Hepatocyte (in vitro differentiated cells): ENCODE measurements at regions not wholly inside any gene's neighbourhood (a gene's known extent, or its start where the extent isn't known, plus 50 kb on each side); places are given as distances from the start of the nearest gene placed in this dataset.

ENCODE experiments used
- DNase-seq: peaks from one replicate; pipeline ENCODE4 v3.0.0-alpha.2; 2016; ENCODE audit warnings: low spot score
- H2AFZ ChIP-seq: fragments of 200-600 bp; sonication (generic); 2 replicates; pipeline ENCODE4 v1.6.0; 2016; ENCODE audit warnings: antibody characterized with exemption, mild to moderate bottlenecking
- H3K27ac ChIP-seq: fragments of 200-600 bp; sonication (generic); 2 replicates; pipeline ENCODE4 v1.5.1; 2016; ENCODE audit warnings: mild to moderate bottlenecking
- H3K27me3 ChIP-seq: fragments of 200-600 bp; sonication (generic); 2 replicates; pipeline ENCODE4 v1.6.1; 2016
- H3K36me3 ChIP-seq: fragments of 200-600 bp; sonication (generic); replicated peaks from 2 replicates; pipeline ENCODE4 v1.5.1; 2016; ENCODE audit warnings: low read depth; ENCODE audit not compliant: insufficient read depth
- H3K4me1 ChIP-seq: fragments of 200-600 bp; sonication (generic); 2 replicates; pipeline ENCODE4 v1.5.1; 2016; ENCODE audit warnings: mild to moderate bottlenecking, moderate library complexity; ENCODE audit not compliant: insufficient read depth
- H3K4me2 ChIP-seq: fragments of 200-600 bp; sonication (generic); 2 replicates; pipeline ENCODE4 v1.6.0; 2016
- H3K4me3 ChIP-seq: fragments of 200-600 bp; sonication (generic); 2 replicates; pipeline ENCODE4 v1.5.1; 2016; ENCODE audit warnings: mild to moderate bottlenecking
- H3K79me2 ChIP-seq: fragments of 200-600 bp; sonication (generic); 2 replicates; pipeline ENCODE4 v1.6.0; 2017; ENCODE audit warnings: mild to moderate bottlenecking
- H3K9me2 ChIP-seq: fragments of 200-600 bp; sonication (generic); replicated peaks from 2 replicates; pipeline ENCODE4 v1.6.0; 2017; ENCODE audit warnings: mild to moderate bottlenecking; ENCODE audit not compliant: insufficient read depth
- H3K9me3 ChIP-seq: fragments of 200-600 bp; sonication (generic); 2 replicates; pipeline ENCODE4 v1.5.1; 2016; ENCODE audit warnings: low read depth, mild to moderate bottlenecking
- H4K20me1 ChIP-seq: fragments of 200-600 bp; sonication (generic); 2 replicates; pipeline ENCODE4 v1.6.0; 2016; ENCODE audit warnings: mild to moderate bottlenecking; ENCODE audit not compliant: insufficient read depth, poor library complexity, severe bottlenecking
- EZH2 ChIP-seq: fragments of 200-600 bp; sonication (generic); IDR thresholded peaks from 2 replicates; pipeline ENCODE4 v1.6.1; 2016; ENCODE audit warnings: antibody characterized with exemption, mild to moderate bottlenecking, borderline replicate concordance
- EZH2phosphoT487 ChIP-seq: fragments of 200-600 bp; sonication (generic); IDR thresholded peaks from one replicate; pipeline ENCODE4 v1.6.1; 2018; ENCODE audit warnings: antibody characterized with exemption, mild to moderate bottlenecking, low read depth, moderate library complexity; ENCODE audit not compliant: unreplicated experiment, severe bottlenecking
- WGBS: methylation state at CpG from one replicate; pipeline ENCODE4 v1.1.6; 2016; ENCODE audit warnings: low lambda C conversion rate; ENCODE audit errors: missing lambda C conversion rate; 5-methylcytosine and 5-hydroxymethylcytosine counted together
- TF ChIP-seq, protein P1 (sequence below): fragments of 200-600 bp; sonication (generic); IDR thresholded peaks from 2 replicates; pipeline ENCODE4 v1.5.1; 2016; ENCODE audit warnings: antibody characterized with exemption, mild to moderate bottlenecking; ENCODE audit not compliant: poor library complexity

DNA sequence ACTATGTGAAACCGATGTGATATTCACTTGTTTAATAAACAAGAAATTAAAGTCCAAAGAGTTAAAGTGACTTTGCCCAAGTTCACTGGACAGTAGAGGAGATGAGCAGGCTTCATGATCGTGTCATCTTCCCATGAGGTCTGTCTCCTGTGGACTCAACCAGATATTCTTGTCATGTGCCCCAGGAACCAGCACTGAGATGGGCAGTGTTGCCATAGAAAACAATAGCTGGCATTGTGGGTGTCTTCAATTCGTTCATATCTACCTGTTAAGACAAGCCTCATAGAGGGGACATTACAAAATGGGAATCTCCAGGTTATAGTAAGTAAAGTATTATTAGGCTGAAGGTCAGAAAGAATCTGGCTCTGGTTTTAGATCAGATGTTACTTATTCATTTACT lies 184.8 kb upstream of the BCL6 start:
- Histone ChIP-seq H3K27me3 (no peaks in the 10 kb centered on the region), H3K79me2 (no peaks in the 10 kb centered on the region), H3K36me3 (no peaks in the 10 kb centered on the region), H3K4me1 (no peaks in the 10 kb centered on the region), H3K9me2 (no peaks in the 10 kb centered on the region), H4K20me1 (no peaks in the 10 kb centered on the region), H3K4me3 (no peak overlapping the region), H3K27ac (no peak overlapping the region), H2AFZ (no peak overlapping the region), H3K4me2 (no peak overlapping the region), H3K9me3 (no peaks in the 10 kb centered on the region)
- no peak for DNase-seq
- no peak for TF ChIP-seq EZH2phosphoT487
- no peak for TF ChIP-seq EZH2
- TF ChIP-seq, protein P1, sequence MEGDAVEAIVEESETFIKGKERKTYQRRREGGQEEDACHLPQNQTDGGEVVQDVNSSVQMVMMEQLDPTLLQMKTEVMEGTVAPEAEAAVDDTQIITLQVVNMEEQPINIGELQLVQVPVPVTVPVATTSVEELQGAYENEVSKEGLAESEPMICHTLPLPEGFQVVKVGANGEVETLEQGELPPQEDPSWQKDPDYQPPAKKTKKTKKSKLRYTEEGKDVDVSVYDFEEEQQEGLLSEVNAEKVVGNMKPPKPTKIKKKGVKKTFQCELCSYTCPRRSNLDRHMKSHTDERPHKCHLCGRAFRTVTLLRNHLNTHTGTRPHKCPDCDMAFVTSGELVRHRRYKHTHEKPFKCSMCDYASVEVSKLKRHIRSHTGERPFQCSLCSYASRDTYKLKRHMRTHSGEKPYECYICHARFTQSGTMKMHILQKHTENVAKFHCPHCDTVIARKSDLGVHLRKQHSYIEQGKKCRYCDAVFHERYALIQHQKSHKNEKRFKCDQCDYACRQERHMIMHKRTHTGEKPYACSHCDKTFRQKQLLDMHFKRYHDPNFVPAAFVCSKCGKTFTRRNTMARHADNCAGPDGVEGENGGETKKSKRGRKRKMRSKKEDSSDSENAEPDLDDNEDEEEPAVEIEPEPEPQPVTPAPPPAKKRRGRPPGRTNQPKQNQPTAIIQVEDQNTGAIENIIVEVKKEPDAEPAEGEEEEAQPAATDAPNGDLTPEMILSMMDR: no peak
- 96% methylated on average over 3 of the region's 3 CpGs for WGBS

DNA sequence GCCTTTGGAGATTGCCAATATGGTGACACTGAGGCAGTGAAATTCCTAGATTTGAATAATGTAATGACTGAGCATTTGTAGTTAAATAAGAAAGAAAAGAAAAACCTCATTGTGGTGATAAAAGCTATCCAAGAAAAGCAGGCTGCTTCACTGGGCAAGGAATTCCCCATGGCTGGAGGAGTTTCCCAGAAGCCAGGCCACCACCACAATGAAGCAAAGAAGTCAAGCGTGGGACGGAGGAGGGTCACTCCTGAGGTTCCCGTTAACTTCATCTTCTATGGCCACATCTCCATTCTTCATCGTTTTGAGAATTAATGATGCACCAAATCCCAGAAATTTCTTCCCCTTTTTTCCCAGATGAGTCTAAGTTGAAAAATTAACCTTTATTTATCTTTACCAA lies 185.8 kb upstream of the BCL6 start:
- DNase-seq: no peak
- H3K4me3 ChIP-seq: no peak overlapping the region
- no peaks in the 10 kb centered on the region for H3K9me2 ChIP-seq
- H3K79me2 ChIP-seq: no peaks in the 10 kb centered on the region
- H3K36me3 ChIP-seq: no peaks in the 10 kb centered on the region
- WGBS: 99% methylated on average over 4 of the region's 4 CpGs
- no peaks in the 10 kb centered on the region for H3K4me1 ChIP-seq
- no peak overlapping the region for H3K4me2 ChIP-seq
- no peak overlapping the region for H2AFZ ChIP-seq
- H3K9me3 ChIP-seq: no peaks in the 10 kb centered on the region
- TF ChIP-seq EZH2phosphoT487 (no peak), EZH2 (no peak)
- TF ChIP-seq, protein P1: no peak
- H3K27me3 ChIP-seq: no peaks in the 10 kb centered on the region
- no peak overlapping the region for H3K27ac ChIP-seq
- H4K20me1 ChIP-seq: no peaks in the 10 kb centered on the region

DNA sequence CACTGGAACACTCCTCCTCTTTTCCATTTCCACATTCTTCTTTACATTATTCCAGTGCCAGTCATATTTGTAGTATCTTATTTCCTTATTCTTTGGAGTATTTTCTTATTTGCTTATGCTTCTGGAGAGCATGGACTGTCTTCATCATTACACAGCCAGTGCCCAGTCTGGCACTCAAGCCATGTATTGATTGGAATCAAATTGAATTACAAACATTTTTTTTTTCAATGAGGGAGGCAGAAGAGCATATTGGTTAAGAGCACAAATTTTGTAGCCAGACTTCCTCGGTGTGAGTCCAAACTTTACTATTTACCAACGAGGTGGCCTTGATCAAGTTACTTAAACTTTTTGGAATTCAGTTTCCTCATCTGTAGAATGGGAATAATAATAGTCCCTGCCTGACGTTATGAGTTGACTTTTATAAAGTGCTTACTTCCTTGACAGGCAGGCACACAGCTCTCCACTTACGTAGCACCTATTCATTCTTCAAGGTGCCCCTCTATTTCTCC lies 186.6 kb upstream of the BCL6 start:
- no peaks in the 10 kb centered on the region for H3K9me3 ChIP-seq
- H3K4me1 ChIP-seq: no peaks in the 10 kb centered on the region
- no peaks in the 10 kb centered on the region for H3K79me2 ChIP-seq
- H4K20me1 ChIP-seq: no peaks in the 10 kb centered on the region
- H3K9me2 ChIP-seq: no peaks in the 10 kb centered on the region
- no peak for DNase-seq
- no peaks in the 10 kb centered on the region for H3K36me3 ChIP-seq
- H3K27ac ChIP-seq: no peak overlapping the region
- H2AFZ ChIP-seq: no peak overlapping the region
- H3K27me3 ChIP-seq: no peaks in the 10 kb centered on the region
- no peak overlapping the region for H3K4me2 ChIP-seq
- WGBS: 81% methylated on average over 4 of the region's 4 CpGs
- TF ChIP-seq, protein P1: no peak
- H3K4me3 ChIP-seq: no peak overlapping the region

DNA sequence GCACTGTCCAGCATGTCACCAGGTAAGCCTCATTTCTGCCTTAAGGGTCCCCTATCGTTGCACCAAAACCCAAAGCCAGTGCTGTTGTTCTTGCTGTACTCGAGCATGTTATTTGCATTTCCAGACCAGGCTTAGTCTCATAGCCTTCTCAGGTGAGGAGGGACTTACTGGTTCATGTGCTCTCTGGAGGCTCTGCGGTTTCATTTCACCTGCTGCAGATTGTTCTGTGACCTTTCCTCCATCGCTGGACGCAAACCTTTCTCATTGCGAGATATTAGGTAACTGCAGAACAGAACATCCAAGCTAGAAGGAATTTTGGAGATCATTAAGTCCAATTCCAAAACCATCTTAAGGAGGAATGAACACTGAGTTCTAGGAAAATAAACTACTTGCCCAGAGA lies 187.3 kb upstream of the BCL6 start:
- Histone ChIP-seq H3K36me3 (no peaks in the 10 kb centered on the region), H3K4me3 (no peak overlapping the region), H2AFZ (no peak overlapping the region), H4K20me1 (no peaks in the 10 kb centered on the region), H3K27me3 (no peaks in the 10 kb centered on the region), H3K79me2 (no peaks in the 10 kb centered on the region), H3K9me2 (no peaks in the 10 kb centered on the region), H3K9me3 (no peaks in the 10 kb centered on the region), H3K27ac (no peak overlapping the region), H3K4me2 (no peak overlapping the region), H3K4me1 (no peaks in the 10 kb centered on the region)
- 94% methylated on average over 6 of the region's 6 CpGs for WGBS
- no peak for DNase-seq
- no peak for TF ChIP-seq EZH2
- TF ChIP-seq, protein P1: no peak
- no peak for TF ChIP-seq EZH2phosphoT487
